ENCODE measurements at regions not wholly inside any gene's neighbourhood (a gene's known extent, or its start where the extent isn't known, plus 50 kb on each side); places are given as distances from the start of the nearest gene placed in this dataset.

DNA sequence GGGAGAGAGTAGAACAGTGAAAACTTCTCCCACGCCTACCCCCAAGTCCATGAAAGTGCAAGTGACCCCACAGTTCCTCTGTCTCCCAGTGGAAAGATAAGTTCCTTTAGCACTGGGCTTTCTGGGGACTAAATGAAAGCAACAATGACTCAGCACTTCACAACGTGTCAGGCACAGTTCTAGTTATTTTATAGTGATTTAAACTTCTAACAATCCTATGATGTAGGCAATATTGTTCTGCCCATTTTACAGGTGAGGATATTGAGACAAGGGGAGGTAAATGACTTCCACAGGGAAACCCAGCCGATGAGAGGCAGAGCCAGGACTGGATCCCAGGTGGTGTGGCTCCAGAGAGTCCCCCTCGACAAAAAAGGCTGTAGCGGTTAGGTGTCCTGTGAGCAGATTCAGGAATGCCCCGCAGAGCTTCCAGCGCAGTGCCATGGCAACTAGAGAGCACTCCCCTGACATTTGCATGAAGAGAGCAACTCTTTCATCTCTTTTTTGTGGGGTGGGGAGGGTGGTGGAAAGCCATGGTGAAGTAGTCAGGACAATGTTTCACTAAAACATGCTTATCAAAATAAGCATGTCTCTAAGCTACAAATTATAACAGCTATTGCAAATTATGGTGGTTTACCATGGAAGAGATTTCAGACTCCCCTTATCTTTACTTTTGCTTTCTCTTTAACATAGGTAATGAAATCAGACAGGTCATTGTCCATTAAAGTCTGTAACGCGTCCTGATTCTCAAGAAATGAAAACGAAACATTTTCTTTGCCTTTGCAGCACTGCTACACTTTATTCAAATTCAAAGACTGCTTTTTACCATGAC, 62.1 kb downstream of the NR2F2 start:
- TF ChIP-seq PPARA (CRISPR knock-in tag; IDR thresholded peaks at IDR 0.05; ENCODE audit: borderline replicate concordance): no peak
- TF ChIP-seq ZFP30 (CRISPR knock-in tag; IDR thresholded peaks at IDR 0.05): no peak

Data from SK-N-SH treated with all-trans-retinoic acid at 6 μM for 48 hours (cell line).